A549 (cell line): ENCODE measurements at regions not wholly inside any gene's neighbourhood (a gene's known extent, or its start where the extent isn't known, plus 50 kb on each side); places are given as distances from the start of the nearest gene placed in this dataset.

Experiments used
- ATAC-seq, 2 experiments: fragments of 200-7000 bp in 1 of 2; fragments of >200 bp in 1 of 2; cut with Nextera tagmentation in 1 of 2; cut with Tn5 transposase in 1 of 2; 3 replicates each; pipeline versions ENCODE4 v1.8.0 to v1.9.1; 2018 to 2020; ENCODE audit warnings: mild to moderate bottlenecking in 1 of 2, moderate library complexity in 1 of 2
- CTCF ChIA-PET: fragments of 300-600 bp; sonication (Branson Sonifier 250); formaldehyde crosslinking; extraction: SDS; loops from one replicate; lab custom pipeline; 2021; ENCODE audit warnings: antibody characterized with exemption, inconsistent platforms; lab: Yijun Ruan, JAX
- POLR2A ChIA-PET: fragments of 350-600 bp; formaldehyde crosslinking; extraction: SDS; loops from one replicate; lab custom pipeline; 2021; ENCODE audit warnings: antibody characterized with exemption, inconsistent platforms; lab: Yijun Ruan, JAX
- DNase-seq, 2 experiments: peaks; one replicate each; pipeline versions ENCODE4 v3.0.0 to v3.0.0-alpha.2; 2011 to 2016; ENCODE audit warnings: low read depth in 1 of 2, low spot score in 1 of 2
- FAIRE-seq: peaks from 2 replicates; lab custom pipeline; 2011; peaks lifted over from hg19 to GRCh38; lab: Jason Lieb, UNC
- H3K27ac ChIP-seq, 2 experiments: fragments of >200 bp; sonication (Bioruptor Twin); formaldehyde crosslinking; 3 replicates each; pipeline ENCODE4 v1.5.1; 2016 to 2017
- H3K4me1 ChIP-seq: fragments of >200 bp; sonication (Bioruptor Twin); formaldehyde crosslinking; 3 replicates; pipeline ENCODE4 v1.6.1; 2016
- H3K4me2 ChIP-seq: fragments of >200 bp; sonication (Bioruptor Twin); formaldehyde crosslinking; 3 replicates; pipeline ENCODE4 v1.6.1; 2016
- H3K4me3 ChIP-seq: fragments of >200 bp; sonication (Bioruptor Twin); formaldehyde crosslinking; 3 replicates; pipeline ENCODE4 v1.5.1; 2016
- H3K9me3 ChIP-seq: fragments of >200 bp; sonication (Bioruptor Twin); formaldehyde crosslinking; 3 replicates; pipeline ENCODE4 v1.6.1; 2016
- ATOH8 ChIP-seq: fragments of 250-450 bp; sonication (Bioruptor Pico); IDR thresholded peaks from 2 replicates; pipeline ENCODE4 v1.5.0; 2020; ENCODE audit warnings: low read depth, mild to moderate bottlenecking, moderate library complexity
- BCL3 ChIP-seq: fragments of >200 bp; sonication (Bioruptor Twin); formaldehyde crosslinking; IDR thresholded peaks from 3 replicates; pipeline ENCODE4 v1.6.1; 2016
- BHLHE40 ChIP-seq: IDR thresholded peaks from 2 replicates; pipeline ENCODE4 v1.6.1; 2012; ENCODE audit warnings: low read depth, low read length, inconsistent platforms
- CBX8 ChIP-seq: fragments of 200-600 bp; sonication (generic); IDR thresholded peaks from 2 replicates; pipeline ENCODE4 v1.6.1; 2016
- CEBPB ChIP-seq, 2 experiments: fragments of >200 bp in 1 of 2; sonication (Bioruptor Twin) in 1 of 2; formaldehyde crosslinking in 1 of 2; IDR thresholded peaks; 2 replicates each; pipeline ENCODE4 v1.6.1; 2012 to 2016
- CHD2 ChIP-seq: fragments of 150-350 bp; IDR thresholded peaks from 2 replicates; pipeline ENCODE4 v1.6.1; 2014; ENCODE audit warnings: low read length; ENCODE audit not compliant: partially characterized antibody
- CTCF ChIP-seq: fragments of >200 bp; sonication (Bioruptor Twin); formaldehyde crosslinking; IDR thresholded peaks from 3 replicates; pipeline ENCODE4 v1.5.1; 2016
- EHMT2 ChIP-seq: fragments of 200-600 bp; sonication (generic); IDR thresholded peaks from 2 replicates; pipeline ENCODE4 v1.6.1; 2016; ENCODE audit warnings: antibody characterized with exemption, low read depth, mild to moderate bottlenecking, moderate library complexity
- ELK1 ChIP-seq: fragments of 150-350 bp; IDR thresholded peaks from 2 replicates; pipeline ENCODE4 v1.6.1; 2014; ENCODE audit warnings: low read depth, mild to moderate bottlenecking, low read length
- ESRRA ChIP-seq: fragments of 150-350 bp; IDR thresholded peaks from 2 replicates; pipeline ENCODE4 v1.6.1; 2014; ENCODE audit warnings: mild to moderate bottlenecking, low read length, borderline replicate concordance
- HOXB13 ChIP-seq: fragments of 250-450 bp; sonication (Bioruptor Pico); IDR thresholded peaks from 2 replicates; pipeline ENCODE4 v1.5.0; 2020; ENCODE audit warnings: low read depth, mild to moderate bottlenecking, moderate library complexity
- HOXB5 ChIP-seq: fragments of 250-450 bp; sonication (Bioruptor Pico); IDR thresholded peaks from 2 replicates; pipeline ENCODE4 v1.5.0; 2020; ENCODE audit warnings: mild to moderate bottlenecking, moderate library complexity
- KDM1A ChIP-seq: fragments of 200-600 bp; sonication (generic); IDR thresholded peaks from 2 replicates; pipeline ENCODE4 v1.6.1; 2016; ENCODE audit warnings: low read depth, mild to moderate bottlenecking
- MAZ ChIP-seq: fragments of 150-350 bp; IDR thresholded peaks from 2 replicates; pipeline ENCODE4 v1.6.1; 2014; ENCODE audit warnings: antibody characterized with exemption, low read depth, low read length, borderline replicate concordance
- NR3C1 ChIP-seq: fragments of >200 bp; sonication (Bioruptor Twin); formaldehyde crosslinking; IDR thresholded peaks from 3 replicates; pipeline ENCODE4 v1.6.1; 2017
- PBX3 ChIP-seq: IDR thresholded peaks from 2 replicates; pipeline ENCODE4 v1.6.1; 2012
- PHF8 ChIP-seq: fragments of 200-600 bp; sonication (generic); IDR thresholded peaks from 2 replicates; pipeline ENCODE4 v1.6.1; 2016; ENCODE audit warnings: low read depth, mild to moderate bottlenecking, antibody characterized with exemption, moderate library complexity, borderline replicate concordance
- POLR2A ChIP-seq: IDR thresholded peaks from 2 replicates; pipeline ENCODE4 v1.6.1; 2012; ENCODE audit warnings: mild to moderate bottlenecking, low read length
- RAD21 ChIP-seq, 2 experiments: fragments of >200 bp in 1 of 2; sonication (Bioruptor Twin) in 1 of 2; formaldehyde crosslinking in 1 of 2; IDR thresholded peaks in 1 of 2; conservative IDR thresholded peaks in 1 of 2; 2 replicates in 1 of 2; 3 replicates in 1 of 2; pipeline ENCODE4 v1.6.1; 2012 to 2018; ENCODE audit warnings: inconsistent platforms in 1 of 2
- RARB ChIP-seq: fragments of 250-450 bp; sonication (Bioruptor Pico); IDR thresholded peaks from 2 replicates; pipeline ENCODE4 v1.8.0; 2021; ENCODE audit warnings: mild to moderate bottlenecking, moderate library complexity
- RCOR1 ChIP-seq: fragments of 150-350 bp; IDR thresholded peaks from 2 replicates; pipeline ENCODE4 v1.6.1; 2014; ENCODE audit warnings: antibody characterized with exemption, low read length, low read depth
- REST ChIP-seq: fragments of 200-600 bp; sonication (generic); IDR thresholded peaks from 2 replicates; pipeline ENCODE4 v1.6.1; 2016; ENCODE audit warnings: antibody characterized with exemption, mild to moderate bottlenecking, moderate library complexity
- SMC3 ChIP-seq: fragments of >200 bp; sonication (Bioruptor Twin); formaldehyde crosslinking; IDR thresholded peaks from 3 replicates; pipeline ENCODE4 v1.6.1; 2018; ENCODE audit warnings: inconsistent platforms
- SREBF2 ChIP-seq: fragments of 450-650 bp; IDR thresholded peaks from 2 replicates; pipeline ENCODE4 v1.6.1; 2014; ENCODE audit warnings: mild to moderate bottlenecking, moderate library complexity
- ZNF302 ChIP-seq: fragments of 250-450 bp; sonication (Bioruptor Pico); IDR thresholded peaks from 2 replicates; pipeline ENCODE4 v1.9.0; 2021; ENCODE audit warnings: inconsistent platforms, mild to moderate bottlenecking, moderate library complexity
- WGBS: methylation state at CpG from one replicate; pipeline ENCODE4 v1.1.6; 2017; ENCODE audit errors: missing lambda C conversion rate; 5-methylcytosine and 5-hydroxymethylcytosine counted together

GRCh38 chr2:16018277-16019059 is 78.1 kb downstream of the MYCN start:
- FAIRE-seq = no peak
- H3K9me3 ChIP-seq = no peaks in the 10 kb centered on the region
- H3K4me3 ChIP-seq = no peak overlapping the region
- H3K4me2 ChIP-seq = no peak overlapping the region
- POLR2A ChIA-PET = no interaction called here
- TF ChIP-seq REST = no peak
- no peak for TF ChIP-seq CBX8
- no peak for TF ChIP-seq SMC3
- no peak for TF ChIP-seq ATOH8 (CRISPR knock-in tag)
- TF ChIP-seq MAZ = no peak
- no peak for ATAC-seq
- no peak overlapping the region for H3K27ac ChIP-seq
- no peaks in the 10 kb centered on the region for H3K4me1 ChIP-seq
- DNase-seq = no peak
- CTCF ChIA-PET = no interaction called here
- 39% methylated on average over 13 of the region's 13 CpGs for WGBS

GRCh38 chr2:16016282-16016681 is 75.9 kb downstream of the MYCN start:
- ATAC-seq (no peak), DNase-seq (no peak), FAIRE-seq (no peak)
- 36% methylated on average over 1 of the region's 1 CpG for WGBS
- no peaks in the 10 kb centered on the region for H3K9me3 ChIP-seq
- H3K27ac ChIP-seq = no peak overlapping the region
- H3K4me3 ChIP-seq = no peak overlapping the region
- no peak overlapping the region for H3K4me2 ChIP-seq
- TF ChIP-seq BHLHE40 = no peak
- TF ChIP-seq RAD21 (conservative IDR thresholded peaks at IDR 0.05 in 1 of 2, IDR thresholded peaks at IDR 0.05 in 1 of 2) = no peak
- TF ChIP-seq PHF8 = no peak
- TF ChIP-seq RARB (CRISPR knock-in tag) = no peak
- no peak for TF ChIP-seq KDM1A
- no peak for TF ChIP-seq RCOR1
- TF ChIP-seq CEBPB (IDR thresholded peaks at IDR 0.05) = no peak
- TF ChIP-seq PBX3 = no peak
- no peak for TF ChIP-seq CHD2
- TF ChIP-seq BCL3 = no peak
- no peaks in the 10 kb centered on the region for H3K4me1 ChIP-seq
- POLR2A ChIA-PET = no interaction called here
- CTCF ChIA-PET = no interaction called here

GRCh38 chr2:16015903-16016265 is 75.5 kb downstream of the MYCN start:
- ATAC-seq = no peak
- CTCF ChIA-PET = no interaction called here
- no peak for FAIRE-seq
- TF ChIP-seq HOXB13 (CRISPR knock-in tag) (no peak), POLR2A (no peak), CTCF (no peak), SREBF2 (no peak), ELK1 (no peak), EHMT2 (no peak), ZNF302 (CRISPR knock-in tag) (no peak), NR3C1 (no peak), ESRRA (no peak), RARB (CRISPR knock-in tag) (no peak), RCOR1 (no peak), HOXB5 (CRISPR knock-in tag) (no peak)

More at GRCh38 chr2:16015903-16016265, 75.5 kb downstream of the MYCN start:
- no peak overlapping the region for H3K27ac ChIP-seq
- no peak for DNase-seq
- H3K4me1 ChIP-seq = no peaks in the 10 kb centered on the region
- POLR2A ChIA-PET = no interaction called here
- H3K4me3 ChIP-seq = no peak overlapping the region
- H3K9me3 ChIP-seq = no peaks in the 10 kb centered on the region
- WGBS = 7% methylated on average over 2 of the region's 2 CpGs
- no peak overlapping the region for H3K4me2 ChIP-seq
